ENCODE measurements at regions not wholly inside any gene's neighbourhood (a gene's known extent, or its start where the extent isn't known, plus 50 kb on each side); places are given as distances from the start of the nearest gene placed in this dataset.
"Not testable (repeated sequence)": the region's sequence is repeated elsewhere in the genome, so short reads cannot be mapped to it uniquely, and the experiment has no call there.

- DNase-seq (ENCODE audit: low spot score) (no peak), ATAC-seq (no peak)
Measured at GRCh38 chr14:85182282-85182681, 347.7 kb upstream of the FLRT2 start.

GRCh38 chr14:85186082-85186481 is 343.9 kb upstream of the FLRT2 start:
- ATAC-seq, result no peak
- DNase-seq (ENCODE audit: low spot score), result no peak

GRCh38 chr14:85187521-85187920 is 342.4 kb upstream of the FLRT2 start:
- no peak for DNase-seq (ENCODE audit: low spot score)
- ATAC-seq, result no peak

- no peak for ATAC-seq
- DNase-seq (ENCODE audit: low spot score), result no peak
Measured at GRCh38 chr14:85188836-85189235, 341.1 kb upstream of the FLRT2 start.

- ATAC-seq; DNase-seq (ENCODE audit: low spot score): not testable (repeated sequence)
Measured at GRCh38 chr14:85189253-85189652, 340.7 kb upstream of the FLRT2 start.

- ATAC-seq (no peak), DNase-seq (ENCODE audit: low spot score) (no peak)
Measured at GRCh38 chr14:85190251-85190650, 339.7 kb upstream of the FLRT2 start.

- no peak for ATAC-seq
Measured at GRCh38 chr14:85191986-85192385, 338.0 kb upstream of the FLRT2 start.

GRCh38 chr14:85195872-85196477 is 334.0 kb upstream of the FLRT2 start:
- ATAC-seq, result peak; percentile 66
- no peak for DNase-seq (ENCODE audit: low spot score)

More at GRCh38 chr14:85191986-85192385, 338.0 kb upstream of the FLRT2 start:
- DNase-seq (ENCODE audit: low spot score), result no peak

GRCh38 chr14:85198001-85198400 is 331.9 kb upstream of the FLRT2 start:
- ATAC-seq (no peak), DNase-seq (ENCODE audit: low spot score) (no peak)

GRCh38 chr14:85205875-85206274 is 324.1 kb upstream of the FLRT2 start:
- no peak for ATAC-seq
- DNase-seq (ENCODE audit: low spot score), result no peak

- DNase-seq (ENCODE audit: low spot score) (no peak), ATAC-seq (no peak)
Measured at GRCh38 chr14:85214471-85214870, 315.5 kb upstream of the FLRT2 start.

GRCh38 chr14:85217412-85217811 is 312.5 kb upstream of the FLRT2 start:
- DNase-seq (ENCODE audit: low spot score) (no peak), ATAC-seq (no peak)

GRCh38 chr14:85218982-85219381 is 311.0 kb upstream of the FLRT2 start:
- ATAC-seq, result no peak
- DNase-seq (ENCODE audit: low spot score), result no peak

- ATAC-seq, result no peak
- DNase-seq (ENCODE audit: low spot score), result no peak
Measured at GRCh38 chr14:85221832-85222231, 308.1 kb upstream of the FLRT2 start.

GRCh38 chr14:85222341-85222740 is 307.6 kb upstream of the FLRT2 start:
- DNase-seq (ENCODE audit: low spot score) (no peak), ATAC-seq (no peak)

GRCh38 chr14:85223667-85224066 is 306.3 kb upstream of the FLRT2 start:
- DNase-seq (ENCODE audit: low spot score) (no peak), ATAC-seq (no peak)

GRCh38 chr14:85224241-85224640 is 305.7 kb upstream of the FLRT2 start:
- DNase-seq (ENCODE audit: low spot score) (no peak), ATAC-seq (no peak)

- DNase-seq (ENCODE audit: low spot score) (no peak), ATAC-seq (no peak)
Measured at GRCh38 chr14:85233756-85234155, 296.2 kb upstream of the FLRT2 start.

- ATAC-seq (no peak), DNase-seq (ENCODE audit: low spot score) (no peak)
Measured at GRCh38 chr14:85234156-85235025, 295.6 kb upstream of the FLRT2 start.

- ATAC-seq (no peak), DNase-seq (ENCODE audit: low spot score) (no peak)
Measured at GRCh38 chr14:85235868-85236267, 294.1 kb upstream of the FLRT2 start.

- DNase-seq (ENCODE audit: low spot score), result no peak
- ATAC-seq, result no peak
Measured at GRCh38 chr14:85236296-85236695, 293.6 kb upstream of the FLRT2 start.

- ATAC-seq, result no peak
- DNase-seq (ENCODE audit: low spot score), result no peak
Measured at GRCh38 chr14:85239791-85240190, 290.2 kb upstream of the FLRT2 start.
